ENCODE measurements at regions not wholly inside any gene's neighbourhood (a gene's known extent, or its start where the extent isn't known, plus 50 kb on each side); places are given as distances from the start of the nearest gene placed in this dataset.
"Not testable (repeated sequence)": the region's sequence is repeated elsewhere in the genome, so short reads cannot be mapped to it uniquely, and the experiment has no call there.

DNA sequence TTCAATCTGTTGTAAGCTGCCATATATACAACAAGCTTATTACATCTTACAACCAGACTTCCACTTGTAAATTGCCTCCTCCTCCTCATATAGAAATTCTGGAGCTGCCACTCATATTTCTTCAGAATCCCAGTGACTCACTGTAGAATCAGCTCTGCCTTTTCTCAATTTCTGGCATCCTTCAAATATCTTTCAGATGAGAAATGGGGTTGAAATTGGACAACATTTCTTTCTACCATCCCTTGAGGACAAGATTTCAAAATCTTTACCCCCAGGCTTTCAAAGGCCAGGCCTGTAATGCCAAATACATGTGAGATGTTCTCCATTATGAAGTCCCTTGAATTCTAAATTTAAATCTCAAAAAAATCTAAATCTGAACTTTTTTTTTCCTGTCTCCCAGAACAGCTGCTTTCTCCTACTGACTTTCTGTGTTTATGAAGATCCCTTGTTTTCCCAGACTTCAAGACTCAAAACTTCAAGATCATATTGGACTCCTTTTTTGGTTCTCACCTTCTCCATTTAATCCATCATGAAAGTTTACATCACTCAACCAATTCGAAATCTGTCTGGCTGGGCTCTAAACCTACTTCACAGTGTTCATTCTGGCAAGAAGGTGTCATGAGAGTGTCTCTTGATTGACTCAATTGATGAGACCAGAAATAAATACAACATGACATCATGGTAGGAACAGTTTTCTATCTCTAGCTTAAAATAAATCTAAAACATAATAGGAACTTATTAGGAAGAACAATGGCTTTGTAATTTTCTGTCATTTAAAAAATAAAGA is 109.8 kb downstream of the HMHB1 start:
- TF ChIP-seq POLR2A (IDR thresholded peaks at IDR 0.05) = no peak
- TF ChIP-seq, protein P1, sequence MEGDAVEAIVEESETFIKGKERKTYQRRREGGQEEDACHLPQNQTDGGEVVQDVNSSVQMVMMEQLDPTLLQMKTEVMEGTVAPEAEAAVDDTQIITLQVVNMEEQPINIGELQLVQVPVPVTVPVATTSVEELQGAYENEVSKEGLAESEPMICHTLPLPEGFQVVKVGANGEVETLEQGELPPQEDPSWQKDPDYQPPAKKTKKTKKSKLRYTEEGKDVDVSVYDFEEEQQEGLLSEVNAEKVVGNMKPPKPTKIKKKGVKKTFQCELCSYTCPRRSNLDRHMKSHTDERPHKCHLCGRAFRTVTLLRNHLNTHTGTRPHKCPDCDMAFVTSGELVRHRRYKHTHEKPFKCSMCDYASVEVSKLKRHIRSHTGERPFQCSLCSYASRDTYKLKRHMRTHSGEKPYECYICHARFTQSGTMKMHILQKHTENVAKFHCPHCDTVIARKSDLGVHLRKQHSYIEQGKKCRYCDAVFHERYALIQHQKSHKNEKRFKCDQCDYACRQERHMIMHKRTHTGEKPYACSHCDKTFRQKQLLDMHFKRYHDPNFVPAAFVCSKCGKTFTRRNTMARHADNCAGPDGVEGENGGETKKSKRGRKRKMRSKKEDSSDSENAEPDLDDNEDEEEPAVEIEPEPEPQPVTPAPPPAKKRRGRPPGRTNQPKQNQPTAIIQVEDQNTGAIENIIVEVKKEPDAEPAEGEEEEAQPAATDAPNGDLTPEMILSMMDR (IDR thresholded peaks at IDR 0.05) = no peak
- no peaks in the 10 kb centered on the region for H3K9me3 ChIP-seq (replicated peaks in 1 of 3)
- no peaks in the 10 kb centered on the region for H3K27me3 ChIP-seq
- H3K4me3 ChIP-seq = no peak overlapping the region
- no peaks in the 10 kb centered on the region for H3K4me1 ChIP-seq (replicated peaks in 1 of 2)
- DNase-seq = no peak
- WGBS, 4 donors = 69 to 96% (median 84%) methylated on average over 1 of the region's 1 CpG
- intact Hi-C loops (cut with DNase I) = no loop called here
- no peaks in the 10 kb centered on the region for H3K36me3 ChIP-seq (replicated peaks in 1 of 2)
- no peak overlapping the region for H3K27ac ChIP-seq

GRCh38 chr5:143922718-143923117 is 110.8 kb downstream of the HMHB1 start:
- WGBS, 4 donors = 45 to 54% (median 52%) methylated on average over 2 of the region's 2 CpGs
- no peak overlapping the region for H3K4me3 ChIP-seq
- no peak overlapping the region for H3K27ac ChIP-seq
- no peaks in the 10 kb centered on the region for H3K27me3 ChIP-seq
- H3K36me3 ChIP-seq (replicated peaks in 1 of 2) = no peaks in the 10 kb centered on the region
- no peaks in the 10 kb centered on the region for H3K4me1 ChIP-seq (replicated peaks in 1 of 2)
- intact Hi-C loops (cut with DNase I) = no loop called here
- H3K9me3 ChIP-seq (replicated peaks in 1 of 3) = no peaks in the 10 kb centered on the region
- TF ChIP-seq POLR2A (IDR thresholded peaks at IDR 0.05) = no peak
- TF ChIP-seq, protein P1 (IDR thresholded peaks at IDR 0.05) = no peak
- DNase-seq = no peak

- Histone ChIP-seq H3K4me1 (replicated peaks in 1 of 2) (no peaks in the 10 kb centered on the region), H3K27ac (no peak overlapping the region), H3K4me3 (no peak overlapping the region), H3K9me3 (replicated peaks in 1 of 3) (no peaks in the 10 kb centered on the region), H3K36me3 (replicated peaks in 1 of 2) (no peaks in the 10 kb centered on the region), H3K27me3 (no peaks in the 10 kb centered on the region)
- TF ChIP-seq POLR2A (IDR thresholded peaks at IDR 0.05) = no peak
- TF ChIP-seq, protein P1 (IDR thresholded peaks at IDR 0.05) = no peak
- 65 to 82% (median 72%) methylated on average over 6 of the region's 6 CpGs for WGBS, 4 donors
- DNase-seq = no peak
- intact Hi-C loops (cut with DNase I) = no loop called here
Observed at GRCh38 chr5:143923634-143924266, 111.8 kb downstream of the HMHB1 start.

- H3K9me3 ChIP-seq (replicated peaks in 1 of 3) = no peaks in the 10 kb centered on the region
- no peaks in the 10 kb centered on the region for H3K36me3 ChIP-seq (replicated peaks in 1 of 2)
- intact Hi-C loops (cut with DNase I) = no loop called here
- no peaks in the 10 kb centered on the region for H3K4me1 ChIP-seq (replicated peaks in 1 of 2)
- no peak for DNase-seq
- WGBS, 4 donors = 73 to 82% (median 76%) methylated on average over 4 of the region's 4 CpGs
- H3K27ac ChIP-seq = no peak overlapping the region
- TF ChIP-seq, protein P1 (IDR thresholded peaks at IDR 0.05) = no peak
- TF ChIP-seq POLR2A (IDR thresholded peaks at IDR 0.05) = no peak
- H3K27me3 ChIP-seq = no peaks in the 10 kb centered on the region
- no peak overlapping the region for H3K4me3 ChIP-seq
Observed at GRCh38 chr5:143924311-143924978, 112.5 kb downstream of the HMHB1 start.

DNA sequence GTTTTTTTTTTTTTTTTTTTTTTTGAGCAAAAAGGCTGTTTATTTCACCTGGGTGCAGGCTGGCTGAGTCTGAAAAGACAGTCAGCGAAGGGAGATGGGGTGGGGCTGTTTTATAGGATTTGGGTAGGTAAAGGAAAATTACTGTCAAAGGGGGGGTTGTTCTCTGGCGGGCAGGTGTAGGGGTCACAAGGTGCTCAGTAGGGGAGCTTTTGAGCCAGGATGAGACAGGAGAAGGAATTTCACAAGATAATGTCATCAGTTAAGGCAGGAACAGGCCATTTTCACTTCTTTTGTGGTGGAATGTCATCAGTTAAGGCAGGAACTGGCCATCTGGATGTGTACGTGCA is 113.0 kb downstream of the HMHB1 start:
- H3K36me3 ChIP-seq (replicated peaks in 1 of 2); H3K27me3 ChIP-seq; H3K27ac ChIP-seq; DNase-seq; H3K4me3 ChIP-seq; H3K9me3 ChIP-seq (replicated peaks in 1 of 3); intact Hi-C loops (cut with DNase I); H3K4me1 ChIP-seq (replicated peaks in 1 of 2): not testable (repeated sequence)
- WGBS, 4 donors = 81 to 97% (median 95%) methylated on average over 2 to 3 of the region's 3 CpGs
